Liver (tissue), 3 donors: ENCODE measurements at regions not wholly inside any gene's neighbourhood (a gene's known extent, or its start where the extent isn't known, plus 50 kb on each side); places are given as distances from the start of the nearest gene placed in this dataset.

ENCODE experiments used
- CTCF ChIP-seq: fragments of 150-350 bp; IDR thresholded peaks from 2 replicates; pipeline ENCODE4 v1.5.1; 2017; ENCODE audit warnings: improper control_type of control experiment, low read depth, low read length; ENCODE audit not compliant: missing input control
- EGR1 ChIP-seq, 2 donors: IDR thresholded peaks; 2 replicates each; pipeline ENCODE4 v1.6.1; 2016 to 2018; ENCODE audit warnings: antibody characterized with exemption in 2 of 2, low read depth in 2 of 2
- FOXA1 ChIP-seq: IDR thresholded peaks from 2 replicates; pipeline ENCODE4 v1.6.1; 2016; ENCODE audit warnings: antibody characterized with exemption
- GABPA ChIP-seq, 2 donors: IDR thresholded peaks in 1 of 2; conservative IDR thresholded peaks in 1 of 2; 2 replicates each; pipeline ENCODE4 v1.6.1; 2016; ENCODE audit warnings: antibody characterized with exemption in 2 of 2, mild to moderate bottlenecking in 1 of 2, moderate library complexity in 1 of 2
- HNF4A ChIP-seq, 2 donors: conservative IDR thresholded peaks; 2 replicates each; pipeline ENCODE4 v1.6.1; 2016; ENCODE audit warnings: antibody characterized with exemption in 2 of 2, mild to moderate bottlenecking in 2 of 2
- JUND ChIP-seq, 2 donors: IDR thresholded peaks; 2 replicates each; pipeline ENCODE4 v1.6.1; 2016; ENCODE audit warnings: antibody characterized with exemption in 2 of 2
- MAX ChIP-seq: IDR thresholded peaks from 2 replicates; pipeline ENCODE4 v1.6.1; 2016; ENCODE audit warnings: antibody characterized with exemption
- RAD21 ChIP-seq, 2 donors: IDR thresholded peaks; 2 replicates each; pipeline ENCODE4 v1.6.1; 2016; ENCODE audit warnings: antibody characterized with exemption in 2 of 2, mild to moderate bottlenecking in 2 of 2
- SP1 ChIP-seq: IDR thresholded peaks from 2 replicates; pipeline ENCODE4 v1.6.1; 2018; ENCODE audit warnings: antibody characterized with exemption, mild to moderate bottlenecking
- TAF1 ChIP-seq: conservative IDR thresholded peaks from 2 replicates; pipeline ENCODE4 v1.6.1; 2016; ENCODE audit warnings: antibody characterized with exemption, mild to moderate bottlenecking
- YY1 ChIP-seq: IDR thresholded peaks from 2 replicates; pipeline ENCODE4 v1.6.1; 2016; ENCODE audit warnings: antibody characterized with exemption, mild to moderate bottlenecking
- TF ChIP-seq, protein P1 (sequence below): IDR thresholded peaks from 2 replicates; pipeline ENCODE4 v1.6.1; 2016; ENCODE audit warnings: antibody characterized with exemption, mild to moderate bottlenecking
- TF ChIP-seq, protein P2 (sequence below): IDR thresholded peaks from 2 replicates; pipeline ENCODE4 v1.6.1; 2016; ENCODE audit warnings: antibody characterized with exemption
- TF ChIP-seq, protein P3 (sequence below): IDR thresholded peaks from 2 replicates; pipeline ENCODE4 v1.6.1; 2016; ENCODE audit warnings: antibody characterized with exemption
- donor health status: healthy.
- donor health status: healthy.

DNA sequence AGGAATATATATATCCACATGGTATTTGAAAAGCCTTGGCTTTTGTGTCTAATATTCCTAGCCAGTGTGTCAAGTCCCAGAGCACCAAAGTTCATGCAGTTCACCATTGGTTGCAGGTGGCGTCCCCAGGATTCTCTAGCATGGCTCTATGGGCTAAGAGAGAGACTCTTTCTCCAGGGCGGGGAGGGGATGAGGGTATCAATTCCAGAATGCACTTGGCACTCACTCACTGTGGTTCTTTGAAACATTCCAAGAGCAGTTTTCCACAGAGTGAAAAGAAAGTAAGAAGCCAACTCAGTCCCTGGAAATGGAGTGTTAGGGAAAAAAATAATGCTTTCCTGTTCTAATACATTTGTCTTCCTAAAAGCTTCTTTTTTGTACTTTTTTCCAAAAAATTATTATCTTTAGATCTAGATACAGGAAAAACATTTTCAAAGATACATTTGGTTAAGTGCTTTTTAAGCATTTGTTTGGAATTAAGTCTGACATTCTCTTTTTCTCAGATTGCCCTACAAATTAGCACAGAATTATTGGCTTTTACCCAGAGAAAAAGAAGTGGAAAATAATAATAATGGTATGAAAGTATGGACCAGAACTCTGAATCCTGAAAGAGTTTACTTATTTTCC lies 239.9 kb downstream of the PAX3 start:
- TF ChIP-seq CTCF: no peak
- TF ChIP-seq, protein P1, sequence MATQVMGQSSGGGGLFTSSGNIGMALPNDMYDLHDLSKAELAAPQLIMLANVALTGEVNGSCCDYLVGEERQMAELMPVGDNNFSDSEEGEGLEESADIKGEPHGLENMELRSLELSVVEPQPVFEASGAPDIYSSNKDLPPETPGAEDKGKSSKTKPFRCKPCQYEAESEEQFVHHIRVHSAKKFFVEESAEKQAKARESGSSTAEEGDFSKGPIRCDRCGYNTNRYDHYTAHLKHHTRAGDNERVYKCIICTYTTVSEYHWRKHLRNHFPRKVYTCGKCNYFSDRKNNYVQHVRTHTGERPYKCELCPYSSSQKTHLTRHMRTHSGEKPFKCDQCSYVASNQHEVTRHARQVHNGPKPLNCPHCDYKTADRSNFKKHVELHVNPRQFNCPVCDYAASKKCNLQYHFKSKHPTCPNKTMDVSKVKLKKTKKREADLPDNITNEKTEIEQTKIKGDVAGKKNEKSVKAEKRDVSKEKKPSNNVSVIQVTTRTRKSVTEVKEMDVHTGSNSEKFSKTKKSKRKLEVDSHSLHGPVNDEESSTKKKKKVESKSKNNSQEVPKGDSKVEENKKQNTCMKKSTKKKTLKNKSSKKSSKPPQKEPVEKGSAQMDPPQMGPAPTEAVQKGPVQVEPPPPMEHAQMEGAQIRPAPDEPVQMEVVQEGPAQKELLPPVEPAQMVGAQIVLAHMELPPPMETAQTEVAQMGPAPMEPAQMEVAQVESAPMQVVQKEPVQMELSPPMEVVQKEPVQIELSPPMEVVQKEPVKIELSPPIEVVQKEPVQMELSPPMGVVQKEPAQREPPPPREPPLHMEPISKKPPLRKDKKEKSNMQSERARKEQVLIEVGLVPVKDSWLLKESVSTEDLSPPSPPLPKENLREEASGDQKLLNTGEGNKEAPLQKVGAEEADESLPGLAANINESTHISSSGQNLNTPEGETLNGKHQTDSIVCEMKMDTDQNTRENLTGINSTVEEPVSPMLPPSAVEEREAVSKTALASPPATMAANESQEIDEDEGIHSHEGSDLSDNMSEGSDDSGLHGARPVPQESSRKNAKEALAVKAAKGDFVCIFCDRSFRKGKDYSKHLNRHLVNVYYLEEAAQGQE: no peak
- TF ChIP-seq JUND (IDR thresholded peaks at IDR 0.05): no peak
- no peak for TF ChIP-seq SP1
- TF ChIP-seq GABPA (IDR thresholded peaks at IDR 0.05 in 1 of 2, conservative IDR thresholded peaks at IDR 0.05 in 1 of 2): no peak
- TF ChIP-seq, protein P2, sequence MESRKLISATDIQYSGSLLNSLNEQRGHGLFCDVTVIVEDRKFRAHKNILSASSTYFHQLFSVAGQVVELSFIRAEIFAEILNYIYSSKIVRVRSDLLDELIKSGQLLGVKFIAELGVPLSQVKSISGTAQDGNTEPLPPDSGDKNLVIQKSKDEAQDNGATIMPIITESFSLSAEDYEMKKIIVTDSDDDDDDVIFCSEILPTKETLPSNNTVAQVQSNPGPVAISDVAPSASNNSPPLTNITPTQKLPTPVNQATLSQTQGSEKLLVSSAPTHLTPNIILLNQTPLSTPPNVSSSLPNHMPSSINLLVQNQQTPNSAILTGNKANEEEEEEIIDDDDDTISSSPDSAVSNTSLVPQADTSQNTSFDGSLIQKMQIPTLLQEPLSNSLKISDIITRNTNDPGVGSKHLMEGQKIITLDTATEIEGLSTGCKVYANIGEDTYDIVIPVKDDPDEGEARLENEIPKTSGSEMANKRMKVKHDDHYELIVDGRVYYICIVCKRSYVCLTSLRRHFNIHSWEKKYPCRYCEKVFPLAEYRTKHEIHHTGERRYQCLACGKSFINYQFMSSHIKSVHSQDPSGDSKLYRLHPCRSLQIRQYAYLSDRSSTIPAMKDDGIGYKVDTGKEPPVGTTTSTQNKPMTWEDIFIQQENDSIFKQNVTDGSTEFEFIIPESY: no peak
- TF ChIP-seq MAX: no peak
- TF ChIP-seq RAD21 (IDR thresholded peaks at IDR 0.05): no peak
- no peak for TF ChIP-seq HNF4A (conservative IDR thresholded peaks at IDR 0.05)
- TF ChIP-seq, protein P3, sequence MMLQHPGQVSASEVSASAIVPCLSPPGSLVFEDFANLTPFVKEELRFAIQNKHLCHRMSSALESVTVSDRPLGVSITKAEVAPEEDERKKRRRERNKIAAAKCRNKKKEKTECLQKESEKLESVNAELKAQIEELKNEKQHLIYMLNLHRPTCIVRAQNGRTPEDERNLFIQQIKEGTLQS: no peak
- no peak for TF ChIP-seq EGR1 (IDR thresholded peaks at IDR 0.05; ENCODE audit: low read depth in 2 of 2)
- TF ChIP-seq YY1: no peak
- no peak for TF ChIP-seq TAF1
- no peak for TF ChIP-seq FOXA1
